ENCODE measurements at regions not wholly inside any gene's neighbourhood (a gene's known extent, or its start where the extent isn't known, plus 50 kb on each side); places are given as distances from the start of the nearest gene placed in this dataset.

GRCh38 chr10:37700886-37701780 is 156.3 kb downstream of the ZNF248 start:
- H3K4me2 ChIP-seq: no peak overlapping the region
- no peak overlapping the region for H2AFZ ChIP-seq
- H3K27ac ChIP-seq (ENCODE audit: low read depth): no peak overlapping the region
- no peak overlapping the region for H3K4me3 Mint-ChIP-seq
- no peak for DNase-seq (ENCODE audit: low spot score)
- no peaks in the 10 kb centered on the region for H3F3A ChIP-seq (replicated peaks; ENCODE audit: low read depth)
- no peaks in the 10 kb centered on the region for H3K9me2 ChIP-seq (ENCODE audit: insufficient read depth)
- H3K36me3 ChIP-seq (ENCODE audit: insufficient read depth): no peaks in the 10 kb centered on the region
- H3K27me3 ChIP-seq (ENCODE audit: insufficient read depth): no peaks in the 10 kb centered on the region
- H3K4me1 ChIP-seq (ENCODE audit: insufficient read depth): no peaks in the 10 kb centered on the region
- peaks cover 98% of the 10 kb centered on the region for H3K9me3 Mint-ChIP-seq
- no peak overlapping the region for H3K27ac Mint-ChIP-seq
- no peak overlapping the region for H3K4me3 ChIP-seq
- no peak for TF ChIP-seq ZNF462 (CRISPR knock-in tag; IDR thresholded peaks at IDR 0.05)
- TF ChIP-seq STAT1 (IDR thresholded peaks at IDR 0.05; ENCODE audit: unreplicated experiment): no peak
- no peak for TF ChIP-seq ZNF331 (CRISPR knock-in tag; IDR thresholded peaks at IDR 0.05; ENCODE audit: low read depth)
- no peak for TF ChIP-seq NANOG (IDR thresholded peaks at IDR 0.05; ENCODE audit: borderline replicate concordance)
- TF ChIP-seq REST (IDR thresholded peaks at IDR 0.05; ENCODE audit: unreplicated experiment): no peak
- TF ChIP-seq EZH2 (IDR thresholded peaks at IDR 0.05; ENCODE audit: low read depth, unreplicated experiment): no peak
- TF ChIP-seq POLR2AphosphoS5 (IDR thresholded peaks at IDR 0.05; ENCODE audit: low read depth): no peak
- no peak for TF ChIP-seq ETS1 (IDR thresholded peaks at IDR 0.05)
- TF ChIP-seq EZH2phosphoT487 (IDR thresholded peaks at IDR 0.05; ENCODE audit: unreplicated experiment): no peak
- no peak for TF ChIP-seq JUNB (IDR thresholded peaks at IDR 0.05; ENCODE audit: unreplicated experiment)
- TF ChIP-seq CREB1 (CRISPR knock-in tag; IDR thresholded peaks at IDR 0.05; ENCODE audit: low read depth): no peak
- no peak for TF ChIP-seq ZNF114 (CRISPR knock-in tag; IDR thresholded peaks at IDR 0.05)
- TF ChIP-seq CTCF (conservative IDR thresholded peaks at IDR 0.05; ENCODE audit: low read depth in 2 of 2): no peak
- H4K20me1 ChIP-seq (replicated peaks; ENCODE audit: insufficient read depth): no peaks in the 10 kb centered on the region
- H3K36me3 Mint-ChIP-seq (ENCODE audit: low read depth): peaks cover 24% of the 10 kb centered on the region
- no peaks in the 10 kb centered on the region for H3K4me1 Mint-ChIP-seq
- peaks cover 4% of the 10 kb centered on the region for H3K27me3 Mint-ChIP-seq (ENCODE audit: insufficient read depth, low read depth, poor library complexity)
- no peak for ATAC-seq
- no peaks in the 10 kb centered on the region for H3K79me2 ChIP-seq (replicated peaks; ENCODE audit: insufficient read depth)
